ENCODE measurements at regions not wholly inside any gene's neighbourhood (a gene's known extent, or its start where the extent isn't known, plus 50 kb on each side); places are given as distances from the start of the nearest gene placed in this dataset.

- no peak for TF ChIP-seq JUND (IDR thresholded peaks at IDR 0.05)
- no peak for TF ChIP-seq CBX3 (IDR thresholded peaks at IDR 0.05; ENCODE audit: low read depth)
Observed at GRCh38 chr9:129497813-129498450, 123.0 kb downstream of the C9orf50 start.
